ENCODE measurements at regions not wholly inside any gene's neighbourhood (a gene's known extent, or its start where the extent isn't known, plus 50 kb on each side); places are given as distances from the start of the nearest gene placed in this dataset.

GRCh38 chr15:61524086-61524485, 295.0 kb upstream of the RORA start:
- peak overlapping the region in 1 of 3 experiments; percentile 34 for H3K4me3 ChIP-seq (replicated peaks in 1 of 3; ENCODE audit: insufficient read depth in 1 of 3, low read depth in 1 of 3, low read length in 3 of 3)
- DNase-seq (ENCODE audit: low read depth, low spot score) (peak; percentile 57), FAIRE-seq (peak; percentile 92)
- no peaks in the 10 kb centered on the region for H4K20me1 ChIP-seq (replicated peaks; ENCODE audit: control insufficient read depth, extremely low read depth, insufficient read depth, low read length)
- H3K27me3 ChIP-seq (ENCODE audit: control insufficient read depth in 2 of 2, insufficient read depth in 2 of 2, low read length in 2 of 2), result no peaks in the 10 kb centered on the region
- H3K9me1 ChIP-seq (replicated peaks; ENCODE audit: control insufficient read depth, extremely low read depth, insufficient read depth, low read length), result no peaks in the 10 kb centered on the region
- intact Hi-C loops (cut with micrococcal nuclease) (no loop called here), dilution Hi-C loops (cut with MboI; ENCODE audit: extremely low pct_ligation_motif_present, low sequenced_read_pairs) (no loop called here)
- CTCF ChIA-PET, result interaction anchor here (0.9 to 1.5 kb wide), 3 partner anchors 8 to 328 kb away, joined by 3 to 5 read pairs (median 4); no protein-coding TSS in a partner anchor
- peak overlapping the region; percentile 86 for H3K4me2 ChIP-seq (ENCODE audit: insufficient read depth, low read length)
- peaks cover 40% of the 10 kb centered on the region for H3K4me1 ChIP-seq (ENCODE audit: control insufficient read depth, extremely low read depth, insufficient read depth, low read length)
- H3K79me2 ChIP-seq (ENCODE audit: control insufficient read depth, insufficient read depth, low read length), result no peaks in the 10 kb centered on the region
- H3K9me3 ChIP-seq (replicated peaks; ENCODE audit: control insufficient read depth, insufficient read depth, low read length), result no peaks in the 10 kb centered on the region
- POLR2A ChIA-PET, result no interaction called here
- no peaks in the 10 kb centered on the region for H3K36me3 ChIP-seq (ENCODE audit: control insufficient read depth in 2 of 2, extremely low read depth in 1 of 2, insufficient read depth in 2 of 2, low read length in 2 of 2)
- peak overlapping the region; percentile 36 for H3K27ac ChIP-seq (ENCODE audit: insufficient read depth, low read depth, low read length)
- peak overlapping the region; percentile 44 for H2AFZ ChIP-seq (ENCODE audit: low read depth, low read length)
- peak overlapping the region; percentile 26 for H3K9ac ChIP-seq (replicated peaks; ENCODE audit: extremely low read depth, insufficient read depth, low read length)
- TF ChIP-seq POLR2AphosphoS5 (IDR thresholded peaks at IDR 0.05; ENCODE audit: insufficient read depth, low read depth, low read length) (peak; percentile 28), FOS (IDR thresholded peaks at IDR 0.05; ENCODE audit: borderline replicate concordance, insufficient read depth, low read length) (peak; percentile 34), CTCF (IDR thresholded peaks at IDR 0.05; ENCODE audit: extremely low read depth in 1 of 2, insufficient read depth in 1 of 2, low read depth in 1 of 2, low read length in 2 of 2) (no peak), MAX (IDR thresholded peaks at IDR 0.05; ENCODE audit: insufficient read depth, insufficient read length) (no peak)
- no TSS peak for BruUV-seq (replicated peaks)

- dilution Hi-C loops (cut with MboI; ENCODE audit: extremely low pct_ligation_motif_present, low sequenced_read_pairs), result no loop called here
- no peaks in the 10 kb centered on the region for H3K9me1 ChIP-seq (replicated peaks; ENCODE audit: control insufficient read depth, extremely low read depth, insufficient read depth, low read length)
Observed at GRCh38 chr15:61522411-61522810, 293.3 kb upstream of the RORA start.

More at GRCh38 chr15:61522411-61522810, 293.3 kb upstream of the RORA start:
- Histone ChIP-seq H3K79me2 (ENCODE audit: control insufficient read depth, insufficient read depth, low read length) (no peaks in the 10 kb centered on the region), H2AFZ (ENCODE audit: low read depth, low read length) (no peak overlapping the region), H3K36me3 (ENCODE audit: control insufficient read depth in 2 of 2, extremely low read depth in 1 of 2, insufficient read depth in 2 of 2, low read length in 2 of 2) (no peaks in the 10 kb centered on the region), H3K4me1 (ENCODE audit: control insufficient read depth, extremely low read depth, insufficient read depth, low read length) (peaks cover 24% of the 10 kb centered on the region), H3K4me2 (ENCODE audit: insufficient read depth, low read length) (no peak overlapping the region), H3K9ac (replicated peaks; ENCODE audit: extremely low read depth, insufficient read depth, low read length) (no peak overlapping the region), H3K27me3 (ENCODE audit: control insufficient read depth in 2 of 2, insufficient read depth in 2 of 2, low read length in 2 of 2) (no peaks in the 10 kb centered on the region), H4K20me1 (replicated peaks; ENCODE audit: control insufficient read depth, extremely low read depth, insufficient read depth, low read length) (no peaks in the 10 kb centered on the region), H3K9me3 (replicated peaks; ENCODE audit: control insufficient read depth, insufficient read depth, low read length) (no peaks in the 10 kb centered on the region), H3K27ac (ENCODE audit: insufficient read depth, low read depth, low read length) (no peak overlapping the region), H3K4me3 (replicated peaks in 1 of 3; ENCODE audit: insufficient read depth in 1 of 3, low read depth in 1 of 3, low read length in 3 of 3) (no peak overlapping the region)
- CTCF ChIA-PET, result interaction anchor here (1.5 kb wide), 1 partner anchor 11 kb away, joined by 4 read pairs; no protein-coding TSS in a partner anchor
- TF ChIP-seq MYC (IDR thresholded peaks at IDR 0.05; ENCODE audit: low read depth, low read length) (no peak), GATA2 (IDR thresholded peaks at IDR 0.05; ENCODE audit: insufficient read depth, insufficient read length, low read depth, low read length) (no peak), POLR2AphosphoS5 (IDR thresholded peaks at IDR 0.05; ENCODE audit: insufficient read depth, low read depth, low read length) (no peak), CTCF (IDR thresholded peaks at IDR 0.05; ENCODE audit: extremely low read depth in 1 of 2, insufficient read depth in 1 of 2, low read depth in 1 of 2, low read length in 2 of 2) (no peak), FOS (IDR thresholded peaks at IDR 0.05; ENCODE audit: borderline replicate concordance, insufficient read depth, low read length) (no peak), POLR2A (IDR thresholded peaks at IDR 0.05; ENCODE audit: low read depth, low read length) (no peak), EZH2 (IDR thresholded peaks at IDR 0.05; ENCODE audit: borderline replicate concordance, low read depth, low read length, severe bottlenecking) (no peak), JUN (IDR thresholded peaks at IDR 0.05; ENCODE audit: borderline replicate concordance, insufficient read depth, insufficient read length, low read depth) (no peak), MAX (IDR thresholded peaks at IDR 0.05; ENCODE audit: insufficient read depth, insufficient read length) (no peak)
- POLR2A ChIA-PET, result no interaction called here
- DNase-seq (ENCODE audit: low read depth, low spot score) (no peak), FAIRE-seq (no peak)
- intact Hi-C loops (cut with micrococcal nuclease), result no loop called here
- no TSS peak for BruUV-seq (replicated peaks)
